ENCODE measurements at regions not wholly inside any gene's neighbourhood (a gene's known extent, or its start where the extent isn't known, plus 50 kb on each side); places are given as distances from the start of the nearest gene placed in this dataset.
A peak's percentile ranks its signal among the peaks of the same experiment; 100 is the strongest.

DNA sequence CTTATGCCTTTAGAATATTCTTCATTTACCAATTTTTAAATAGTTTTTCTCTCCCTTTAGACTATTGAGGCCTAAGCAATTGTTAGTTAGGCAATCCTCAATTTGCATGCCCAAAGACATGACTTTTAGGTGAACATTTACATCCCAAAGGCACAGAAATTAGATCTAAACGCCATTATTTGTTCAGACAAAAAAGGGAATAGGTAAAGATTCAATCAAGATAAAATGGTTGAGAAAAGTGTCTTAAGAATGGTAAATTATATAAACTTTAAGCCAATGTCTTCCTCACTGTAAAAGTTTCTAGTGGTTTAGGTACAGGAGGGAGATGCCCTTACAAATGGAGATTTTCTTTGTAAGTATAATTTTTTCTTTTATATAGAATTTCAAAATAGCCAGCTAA is 50.2 kb upstream of the MME start:
- no peak overlapping the region for H3K4me3 Mint-ChIP-seq
- no peak overlapping the region for H3K27ac Mint-ChIP-seq
- H3K27me3 Mint-ChIP-seq = no peaks in the 10 kb centered on the region
- intact Hi-C loops (cut with micrococcal nuclease) = no loop called here
- no peak for DNase-seq
- H3K4me1 Mint-ChIP-seq = no peaks in the 10 kb centered on the region
- H3K36me3 Mint-ChIP-seq (ENCODE audit: low read depth) = no peaks in the 10 kb centered on the region
- H3K9me3 Mint-ChIP-seq = no peaks in the 10 kb centered on the region

DNA sequence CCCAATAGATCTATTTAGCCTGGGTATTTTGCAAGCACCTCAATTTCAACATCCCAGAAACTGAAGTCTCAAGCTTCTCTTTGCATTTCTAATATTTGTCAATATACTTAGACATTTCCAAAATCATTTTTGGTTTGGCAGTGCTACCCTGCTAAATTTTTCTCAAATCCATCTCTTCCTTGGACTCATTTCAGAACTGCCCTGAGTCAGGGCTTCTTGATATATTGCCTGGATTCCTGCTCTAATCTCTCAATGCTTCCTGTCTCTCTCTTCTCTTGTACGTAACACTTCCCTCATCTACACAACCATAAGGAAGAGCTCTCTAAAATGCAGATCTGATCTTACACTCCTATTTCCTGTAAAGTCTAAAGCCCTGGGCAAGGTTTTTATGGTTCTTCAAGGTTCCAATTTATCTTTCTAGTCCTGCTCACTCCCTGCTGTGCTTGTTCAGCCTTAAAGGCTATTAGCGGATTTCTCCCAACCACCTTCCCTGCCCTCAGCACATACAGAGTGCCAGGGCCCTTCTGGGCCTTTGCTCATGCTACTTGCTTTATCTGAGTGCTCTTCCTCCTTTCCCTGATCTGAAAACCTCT is 53.0 kb upstream of the MME start:
- DNase-seq = no peak
- Mint-ChIP-seq H3K4me3 (no peak overlapping the region), H3K36me3 (ENCODE audit: low read depth) (no peaks in the 10 kb centered on the region), H3K27me3 (no peaks in the 10 kb centered on the region), H3K27ac (no peak overlapping the region), H3K9me3 (no peaks in the 10 kb centered on the region), H3K4me1 (no peaks in the 10 kb centered on the region)
- intact Hi-C loops (cut with micrococcal nuclease) = no loop called here

- no peaks in the 10 kb centered on the region for H3K4me1 Mint-ChIP-seq
- intact Hi-C loops (cut with micrococcal nuclease) = no loop called here
- H3K4me3 Mint-ChIP-seq = no peak overlapping the region
These were observed 56.0 kb upstream of the MME start for GRCh38 chr3:155024006-155024638.

DNA sequence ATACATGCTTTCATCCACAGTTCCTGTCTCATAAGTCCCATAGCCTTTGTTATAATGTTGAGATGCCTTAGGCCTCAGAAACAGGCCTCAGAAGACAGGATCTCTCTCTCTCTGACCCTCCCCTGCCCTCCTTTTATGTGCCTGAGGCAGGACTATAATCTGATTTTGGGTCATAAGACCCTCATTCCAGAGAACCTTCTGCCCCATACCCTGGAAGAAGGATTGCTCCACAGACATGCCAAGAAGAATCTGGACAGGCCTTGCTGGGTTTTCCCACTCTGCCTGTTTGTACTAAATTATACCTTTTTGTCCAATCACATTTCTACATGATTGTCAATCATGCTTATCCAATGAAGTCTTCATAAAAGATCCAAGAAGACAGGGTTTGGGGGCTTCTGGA is 57.2 kb upstream of the MME start:
- Mint-ChIP-seq H3K9me3 (no peaks in the 10 kb centered on the region), H3K27ac (no peak overlapping the region), H3K36me3 (ENCODE audit: low read depth) (no peaks in the 10 kb centered on the region), H3K27me3 (no peaks in the 10 kb centered on the region), H3K4me1 (no peaks in the 10 kb centered on the region), H3K4me3 (no peak overlapping the region)
- no peak for DNase-seq
- intact Hi-C loops (cut with micrococcal nuclease) = no loop called here

More at GRCh38 chr3:155024006-155024638, 56.0 kb upstream of the MME start:
- Mint-ChIP-seq H3K9me3 (no peaks in the 10 kb centered on the region), H3K27me3 (no peaks in the 10 kb centered on the region), H3K36me3 (ENCODE audit: low read depth) (no peaks in the 10 kb centered on the region), H3K27ac (no peak overlapping the region)
- no peak for DNase-seq

- no peak for DNase-seq
These were observed 60.5 kb upstream of the MME start for GRCh38 chr3:155019575-155019974.

DNA sequence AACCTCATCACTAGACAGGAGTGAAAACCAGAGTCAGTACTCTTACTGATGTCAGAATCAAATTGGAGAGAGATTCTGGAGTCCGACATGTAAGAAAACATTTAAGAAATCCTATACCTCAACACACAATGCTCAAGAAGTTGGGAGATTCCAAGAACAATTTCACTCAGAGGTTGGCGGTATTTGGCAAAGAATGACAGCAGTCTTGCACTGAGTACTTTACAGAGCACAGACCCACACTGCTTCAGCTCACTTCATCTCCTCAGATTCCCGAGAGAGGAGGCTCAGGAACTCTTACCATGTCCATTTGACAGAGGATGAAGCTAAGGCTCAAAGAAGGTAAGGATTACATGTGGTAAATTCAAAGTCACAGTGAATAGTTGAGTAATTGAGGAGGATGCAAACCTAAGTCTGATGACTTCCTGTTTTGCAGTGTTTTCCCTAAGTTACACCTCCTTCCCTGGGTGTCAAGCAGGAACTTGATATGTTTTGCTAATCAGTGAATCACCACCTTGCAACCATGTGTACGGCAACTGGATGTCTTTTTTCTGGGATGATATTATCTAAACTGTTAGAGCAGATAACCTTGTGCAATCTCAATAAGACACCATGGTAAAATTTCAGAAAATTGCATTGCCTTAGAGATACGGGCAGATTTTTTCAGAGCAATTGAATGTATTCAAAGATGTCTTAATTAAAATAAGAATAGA is 61.3 kb upstream of the MME start:
- Mint-ChIP-seq H3K4me1 (no peaks in the 10 kb centered on the region), H3K27me3 (no peaks in the 10 kb centered on the region), H3K9me3 (no peaks in the 10 kb centered on the region), H3K27ac (no peak overlapping the region), H3K36me3 (ENCODE audit: low read depth) (no peaks in the 10 kb centered on the region), H3K4me3 (no peak overlapping the region)
- intact Hi-C loops (cut with micrococcal nuclease) = no loop called here
- DNase-seq = no peak

More at GRCh38 chr3:155019575-155019974, 60.5 kb upstream of the MME start:
- Mint-ChIP-seq H3K27me3 (no peaks in the 10 kb centered on the region), H3K27ac (no peak overlapping the region), H3K4me3 (no peak overlapping the region), H3K9me3 (no peaks in the 10 kb centered on the region), H3K4me1 (no peaks in the 10 kb centered on the region), H3K36me3 (ENCODE audit: low read depth) (no peaks in the 10 kb centered on the region)
- intact Hi-C loops (cut with micrococcal nuclease) = no loop called here

DNA sequence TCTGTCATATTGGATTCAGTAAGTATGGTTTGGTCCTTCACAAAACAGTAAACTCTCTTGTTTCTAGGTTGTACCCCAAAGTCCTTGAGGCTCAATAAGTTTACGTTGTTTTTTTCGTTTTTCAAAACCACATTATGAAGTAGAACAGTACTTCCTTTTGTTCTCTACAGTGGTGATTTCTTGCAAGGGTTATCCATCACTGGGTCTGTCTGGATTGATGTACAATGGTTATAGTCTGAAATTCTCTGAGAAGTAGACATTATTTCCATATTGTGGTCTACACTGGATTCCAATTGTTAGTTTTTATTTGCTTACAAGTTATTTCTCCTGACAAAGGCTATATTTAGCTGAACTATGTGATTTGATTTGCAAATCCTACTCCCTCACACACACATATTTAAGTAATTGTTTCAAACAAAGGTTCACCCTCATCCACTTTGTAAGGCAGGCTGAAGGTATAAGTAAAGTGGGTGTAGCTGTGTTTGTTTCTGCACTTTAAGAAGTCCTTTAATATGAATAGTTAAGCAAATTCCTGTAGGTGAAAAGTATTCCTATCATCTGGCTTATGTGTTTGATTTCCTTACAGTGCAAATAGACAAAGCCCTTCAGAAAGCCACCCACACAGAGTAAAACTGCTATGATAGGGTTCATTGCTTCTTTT is 64.2 kb upstream of the MME start:
- Mint-ChIP-seq H3K36me3 (ENCODE audit: low read depth) (no peaks in the 10 kb centered on the region), H3K9me3 (no peaks in the 10 kb centered on the region), H3K27me3 (no peaks in the 10 kb centered on the region), H3K4me3 (no peak overlapping the region), H3K4me1 (no peaks in the 10 kb centered on the region), H3K27ac (no peak overlapping the region)
- intact Hi-C loops (cut with micrococcal nuclease) = no loop called here
- DNase-seq = no peak

- no peaks in the 10 kb centered on the region for H3K36me3 Mint-ChIP-seq (ENCODE audit: low read depth)
- no peaks in the 10 kb centered on the region for H3K4me1 Mint-ChIP-seq
- intact Hi-C loops (cut with micrococcal nuclease) = no loop called here
- H3K27me3 Mint-ChIP-seq = no peaks in the 10 kb centered on the region
- no peak for DNase-seq
- H3K4me3 Mint-ChIP-seq = no peak overlapping the region
- H3K27ac Mint-ChIP-seq = no peak overlapping the region
- H3K9me3 Mint-ChIP-seq = no peaks in the 10 kb centered on the region
These were observed 65.2 kb upstream of the MME start for GRCh38 chr3:155014953-155015352.

- no peaks in the 10 kb centered on the region for H3K9me3 Mint-ChIP-seq
- DNase-seq = no peak
- H3K36me3 Mint-ChIP-seq (ENCODE audit: low read depth) = no peaks in the 10 kb centered on the region
- H3K27me3 Mint-ChIP-seq = no peaks in the 10 kb centered on the region
- no peaks in the 10 kb centered on the region for H3K4me1 Mint-ChIP-seq
- intact Hi-C loops (cut with micrococcal nuclease) = no loop called here
- no peak overlapping the region for H3K27ac Mint-ChIP-seq
- H3K4me3 Mint-ChIP-seq = no peak overlapping the region
These were observed 66.7 kb upstream of the MME start for GRCh38 chr3:155013427-155013826.

DNA sequence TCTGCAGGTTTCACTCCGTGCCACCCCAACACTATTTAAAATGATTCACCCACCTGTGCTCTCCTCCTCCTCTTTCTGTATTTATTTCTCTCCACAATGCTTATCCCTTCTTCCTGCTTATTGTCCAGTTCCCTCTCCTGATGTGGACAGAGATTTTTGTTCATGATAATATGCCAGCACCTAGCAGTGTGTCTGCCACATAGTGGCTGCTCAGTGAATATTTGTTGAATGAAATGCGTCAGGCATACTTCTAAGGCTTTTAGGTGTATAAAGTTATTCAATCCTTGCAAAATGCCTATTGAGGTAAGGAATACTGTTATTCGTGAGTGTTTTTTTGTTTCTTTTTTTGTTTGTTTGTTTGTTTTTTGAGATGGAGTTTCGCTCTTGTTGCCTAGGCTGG is 67.5 kb upstream of the MME start:
- Mint-ChIP-seq H3K36me3 (ENCODE audit: low read depth) (no peaks in the 10 kb centered on the region), H3K4me3 (no peak overlapping the region), H3K27ac (peak overlapping the region; percentile 57), H3K4me1 (no peaks in the 10 kb centered on the region), H3K27me3 (no peaks in the 10 kb centered on the region), H3K9me3 (no peaks in the 10 kb centered on the region)
- intact Hi-C loops (cut with micrococcal nuclease) = no loop called here
- DNase-seq = no peak

DNA sequence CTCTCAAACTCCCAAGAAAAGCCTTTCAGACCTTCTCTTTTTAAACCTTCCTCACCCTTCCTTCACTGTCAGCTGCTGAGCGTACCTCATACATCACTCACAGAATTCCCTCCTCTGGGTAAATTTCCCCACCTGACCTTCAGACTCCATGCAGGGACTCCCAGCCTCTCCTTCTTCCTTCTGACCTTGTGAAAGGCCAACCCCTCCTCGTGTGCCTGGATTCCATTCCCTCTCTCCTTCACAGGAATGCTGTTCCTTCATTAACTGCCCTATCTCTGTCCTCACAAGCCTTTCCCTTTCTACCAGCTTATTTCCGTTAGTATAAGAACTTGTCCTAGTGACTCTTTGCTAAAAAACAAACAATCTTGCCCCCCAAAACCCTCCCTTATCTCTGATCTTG is 69.7 kb upstream of the MME start:
- H3K4me3 Mint-ChIP-seq = no peak overlapping the region

DNA sequence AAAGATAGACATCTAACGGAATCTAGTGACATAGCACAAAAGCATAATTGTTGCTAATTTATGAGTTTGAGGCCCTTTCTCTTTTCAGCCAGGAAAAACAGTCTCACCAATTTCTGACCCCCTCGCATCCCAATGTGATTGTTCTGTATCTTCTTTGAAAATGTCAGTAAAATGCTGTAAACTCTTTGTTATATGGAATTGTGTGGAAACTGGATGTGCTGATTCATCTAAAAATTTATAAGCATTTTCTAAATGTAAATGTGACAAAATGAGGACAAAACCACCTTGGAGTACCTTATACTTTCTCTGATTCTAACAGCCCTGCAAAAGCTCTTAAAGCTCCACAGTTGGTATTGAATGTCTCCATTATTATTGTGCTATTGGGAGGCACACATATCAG is 70.9 kb upstream of the MME start:
- H3K36me3 Mint-ChIP-seq (ENCODE audit: low read depth) = no peaks in the 10 kb centered on the region
- no peak overlapping the region for H3K4me3 Mint-ChIP-seq
- intact Hi-C loops (cut with micrococcal nuclease) = no loop called here
- no peak for DNase-seq
- no peaks in the 10 kb centered on the region for H3K27me3 Mint-ChIP-seq
- no peaks in the 10 kb centered on the region for H3K9me3 Mint-ChIP-seq
- H3K4me1 Mint-ChIP-seq = no peaks in the 10 kb centered on the region
- H3K27ac Mint-ChIP-seq = no peak overlapping the region

More for the DNA sequence above, 69.7 kb upstream of the MME start:
- DNase-seq = no peak
- Mint-ChIP-seq H3K36me3 (ENCODE audit: low read depth) (no peaks in the 10 kb centered on the region), H3K9me3 (no peaks in the 10 kb centered on the region), H3K27ac (no peak overlapping the region), H3K4me1 (no peaks in the 10 kb centered on the region), H3K27me3 (no peaks in the 10 kb centered on the region)
- intact Hi-C loops (cut with micrococcal nuclease) = no loop called here

- no peak for DNase-seq
- Mint-ChIP-seq H3K27me3 (no peaks in the 10 kb centered on the region), H3K9me3 (no peaks in the 10 kb centered on the region), H3K4me1 (no peaks in the 10 kb centered on the region), H3K27ac (no peak overlapping the region), H3K36me3 (ENCODE audit: low read depth) (no peaks in the 10 kb centered on the region), H3K4me3 (no peak overlapping the region)
- intact Hi-C loops (cut with micrococcal nuclease) = no loop called here
These were observed 72.4 kb upstream of the MME start for GRCh38 chr3:155007729-155008128.

- no peaks in the 10 kb centered on the region for H3K36me3 Mint-ChIP-seq (ENCODE audit: low read depth)
- H3K4me1 Mint-ChIP-seq = no peaks in the 10 kb centered on the region
- intact Hi-C loops (cut with micrococcal nuclease) = no loop called here
- DNase-seq = no peak
- no peak overlapping the region for H3K4me3 Mint-ChIP-seq
- H3K27me3 Mint-ChIP-seq = no peaks in the 10 kb centered on the region
- no peaks in the 10 kb centered on the region for H3K9me3 Mint-ChIP-seq
- H3K27ac Mint-ChIP-seq = no peak overlapping the region
These were observed 78.7 kb upstream of the MME start for GRCh38 chr3:155001289-155002010.

Data from activated CD4-positive, alpha-beta T cell treated with anti-CD3 and anti-CD28 coated beads, Interleukin-2, amount 10 ng/mL, durations not matched to agents 24 days and 14 days (primary cell).